Ectodermal cell (in vitro differentiated cells): ENCODE measurements at regions not wholly inside any gene's neighbourhood (a gene's known extent, or its start where the extent isn't known, plus 50 kb on each side); places are given as distances from the start of the nearest gene placed in this dataset.

Experiments
- H3K27ac ChIP-seq: 2 replicates; pipeline ENCODE4 v1.7.0; 2013; ENCODE audit warnings: mild to moderate bottlenecking, low read depth, low read length; ENCODE audit not compliant: insufficient read depth, poor library complexity, severe bottlenecking
- H3K27me3 ChIP-seq: 2 replicates; pipeline ENCODE4 v1.7.0; 2013; ENCODE audit warnings: mild to moderate bottlenecking, low read length; ENCODE audit not compliant: insufficient read depth, control insufficient read depth, poor library complexity, severe bottlenecking
- H3K36me3 ChIP-seq: one replicate; pipeline ENCODE4 v1.7.0; 2013; ENCODE audit warnings: low read length; ENCODE audit not compliant: control insufficient read depth, insufficient read depth
- H3K4me1 ChIP-seq: one replicate; pipeline ENCODE4 v1.7.0; 2013; ENCODE audit warnings: low read length; ENCODE audit not compliant: control insufficient read depth, insufficient read depth
- H3K4me3 ChIP-seq: 2 replicates; pipeline ENCODE4 v1.7.0; 2013; ENCODE audit warnings: low read depth, low read length, control low read depth; ENCODE audit not compliant: insufficient read depth
- H3K9me3 ChIP-seq: 2 replicates; pipeline ENCODE4 v1.7.0; 2013; ENCODE audit warnings: mild to moderate bottlenecking, low read length, moderate library complexity; ENCODE audit not compliant: control insufficient read depth
- WGBS, 2 experiments: methylation state at CpG; one replicate each; pipeline ENCODE4 v1.1.7; 2013; ENCODE audit warnings: missing lambda C conversion rate in 2 of 2; 5-methylcytosine and 5-hydroxymethylcytosine counted together

DNA sequence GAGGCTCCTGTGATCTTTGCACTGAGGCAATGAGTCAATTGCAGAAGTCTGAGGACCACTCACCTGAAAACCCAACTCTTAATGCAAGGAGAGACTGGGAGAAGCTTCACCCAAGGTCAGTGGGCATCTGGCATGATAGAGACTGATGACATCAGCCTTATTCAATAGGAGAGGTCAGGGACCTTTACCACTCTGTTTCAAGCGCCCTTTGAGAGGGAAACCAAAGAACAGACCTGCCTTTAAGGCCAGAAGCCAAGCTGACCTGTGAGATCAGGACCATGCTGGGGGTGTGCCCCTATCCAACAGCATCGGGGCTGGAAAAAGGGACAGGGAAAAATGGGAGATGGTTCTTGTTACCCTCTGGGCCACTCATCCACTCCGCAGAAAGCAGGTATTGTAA, 83.3 kb upstream of the FOXN3 start:
- 93 to 96% methylated on average over 3 of the region's 3 CpGs for WGBS, 2 experiments
- Histone ChIP-seq H3K27me3 (no peaks in the 10 kb centered on the region), H3K9me3 (no peaks in the 10 kb centered on the region)

GRCh38 chr14:89498878-89499277, 81.8 kb upstream of the FOXN3 start:
- WGBS, 2 experiments = 84 to 86% methylated on average over 7 of the region's 7 CpGs
- H3K4me3 ChIP-seq = no peak overlapping the region
- no peaks in the 10 kb centered on the region for H3K9me3 ChIP-seq
- H3K36me3 ChIP-seq = no peaks in the 10 kb centered on the region
- H3K27me3 ChIP-seq = no peaks in the 10 kb centered on the region
- H3K27ac ChIP-seq = no peak overlapping the region
- H3K4me1 ChIP-seq = no peaks in the 10 kb centered on the region

More for the DNA sequence above, 83.3 kb upstream of the FOXN3 start:
- Histone ChIP-seq H3K4me1 (no peaks in the 10 kb centered on the region), H3K4me3 (no peak overlapping the region), H3K36me3 (no peaks in the 10 kb centered on the region), H3K27ac (no peak overlapping the region)

GRCh38 chr14:89495718-89496117, 78.7 kb upstream of the FOXN3 start:
- Histone ChIP-seq H3K4me1 (no peaks in the 10 kb centered on the region), H3K4me3 (no peak overlapping the region), H3K27me3 (no peaks in the 10 kb centered on the region), H3K36me3 (no peaks in the 10 kb centered on the region), H3K9me3 (no peaks in the 10 kb centered on the region), H3K27ac (no peak overlapping the region)
- WGBS, 2 experiments = 84 to 88% methylated on average over 8 of the region's 8 CpGs

- Histone ChIP-seq H3K4me3 (no peak overlapping the region), H3K27me3 (no peaks in the 10 kb centered on the region), H3K4me1 (no peaks in the 10 kb centered on the region), H3K36me3 (no peaks in the 10 kb centered on the region), H3K9me3 (no peaks in the 10 kb centered on the region), H3K27ac (no peak overlapping the region)
- WGBS, 2 experiments = 89 to 91% methylated on average over 11 of the region's 11 CpGs
These were observed 77.0 kb upstream of the FOXN3 start for GRCh38 chr14:89493877-89494634.

DNA sequence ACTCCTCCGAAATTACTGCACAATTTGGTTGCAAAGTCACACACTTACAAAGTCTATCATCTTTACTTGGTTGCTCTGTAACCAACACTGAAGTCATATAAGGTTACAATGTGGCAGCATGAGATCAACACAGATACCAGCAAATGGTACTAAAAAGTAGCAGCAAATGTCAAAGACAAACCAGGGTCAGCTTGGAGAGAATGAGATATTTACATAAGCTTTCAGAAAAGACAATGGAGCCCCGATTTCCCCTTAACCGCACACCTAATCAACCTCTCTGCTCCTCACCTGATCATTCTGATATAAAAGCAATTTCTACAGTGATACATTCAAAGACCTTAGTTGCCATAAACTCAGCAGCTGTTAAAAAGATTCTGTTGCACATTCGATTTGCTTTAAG, 76.4 kb upstream of the FOXN3 start:
- H3K36me3 ChIP-seq = no peaks in the 10 kb centered on the region
- WGBS, 2 experiments = 81 to 83% methylated on average over 4 of the region's 4 CpGs
- H3K27ac ChIP-seq = no peak overlapping the region

DNA sequence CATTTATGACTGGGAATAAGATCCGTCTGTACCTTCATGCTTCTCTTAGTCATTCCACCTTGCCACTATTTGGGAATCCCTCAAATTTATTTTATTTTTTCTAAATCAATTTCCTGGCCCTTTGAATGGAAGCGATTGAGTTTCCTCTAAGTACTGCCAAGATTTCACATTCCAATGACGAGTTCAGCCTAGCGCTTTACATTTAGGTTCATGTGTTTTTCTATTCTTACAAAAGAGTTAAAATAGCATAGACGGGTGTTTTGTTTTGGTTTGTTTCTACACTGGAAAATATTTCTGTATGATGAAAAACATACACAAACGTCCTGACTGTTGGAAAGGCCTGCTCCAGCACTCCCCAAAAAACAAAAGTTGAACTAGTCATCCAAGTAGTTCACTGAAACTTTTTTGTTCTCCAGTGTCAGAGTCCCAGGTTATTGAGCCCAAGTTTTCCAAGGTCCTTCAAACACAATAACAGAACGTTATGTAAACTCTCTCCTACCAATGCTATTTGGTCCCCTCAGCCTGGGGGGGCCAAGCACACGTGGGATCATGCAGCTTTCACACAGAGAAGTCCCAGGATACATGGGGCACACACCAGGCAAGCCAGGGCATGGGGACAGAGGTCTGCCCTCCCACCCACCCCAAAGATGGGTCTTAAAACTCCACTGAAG, 74.8 kb upstream of the FOXN3 start:
- H3K4me3 ChIP-seq = no peak overlapping the region
- 92 to 93% methylated on average over 8 of the region's 8 CpGs for WGBS, 2 experiments
- no peaks in the 10 kb centered on the region for H3K27me3 ChIP-seq
- H3K36me3 ChIP-seq = no peaks in the 10 kb centered on the region
- no peaks in the 10 kb centered on the region for H3K9me3 ChIP-seq
- no peak overlapping the region for H3K27ac ChIP-seq
- H3K4me1 ChIP-seq = no peaks in the 10 kb centered on the region

More for the DNA sequence above, 76.4 kb upstream of the FOXN3 start:
- no peak overlapping the region for H3K4me3 ChIP-seq
- H3K9me3 ChIP-seq = no peaks in the 10 kb centered on the region
- H3K4me1 ChIP-seq = no peaks in the 10 kb centered on the region
- H3K27me3 ChIP-seq = no peaks in the 10 kb centered on the region

- Histone ChIP-seq H3K4me3 (no peak overlapping the region), H3K9me3 (no peaks in the 10 kb centered on the region), H3K36me3 (no peaks in the 10 kb centered on the region), H3K27me3 (no peaks in the 10 kb centered on the region), H3K27ac (no peak overlapping the region), H3K4me1 (no peaks in the 10 kb centered on the region)
- 91 to 94% methylated on average over 5 of the region's 5 CpGs for WGBS, 2 experiments
These were observed 73.4 kb upstream of the FOXN3 start for GRCh38 chr14:89490466-89490865.

DNA sequence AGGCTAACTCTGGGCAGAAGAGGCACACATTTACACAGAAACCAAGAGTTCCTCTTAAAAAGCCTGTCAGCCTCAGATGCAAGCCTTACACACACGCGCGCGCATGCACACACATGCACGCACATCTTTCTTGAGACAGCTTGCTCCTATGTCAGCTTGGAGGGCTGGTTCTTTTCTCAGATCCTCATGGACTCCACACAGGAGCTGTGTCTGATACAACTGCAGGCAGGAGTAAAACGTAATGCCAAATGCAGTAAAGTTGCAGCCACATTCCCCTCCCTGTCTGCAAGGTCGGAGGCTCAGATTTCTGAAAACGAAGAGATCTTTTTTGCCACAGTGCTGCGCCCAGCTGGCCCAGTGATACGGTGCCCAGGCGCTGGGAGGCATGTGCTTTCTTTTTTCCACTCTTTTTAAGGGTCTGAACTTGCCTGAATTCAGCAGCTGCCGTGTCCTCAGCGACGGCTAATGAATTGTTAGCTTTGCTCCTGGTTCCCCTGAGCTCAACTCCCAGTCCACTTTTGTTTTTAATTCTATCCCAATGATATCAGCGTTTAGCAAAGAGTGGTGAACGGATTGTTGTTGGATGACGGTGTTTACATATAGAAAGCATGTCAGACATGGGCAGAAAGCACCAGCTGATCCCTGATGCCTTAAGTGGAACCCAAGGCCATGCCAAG, 72.9 kb upstream of the FOXN3 start:
- no peak overlapping the region for H3K27ac ChIP-seq

GRCh38 chr14:89486961-89487360, 69.9 kb upstream of the FOXN3 start:
- H3K4me3 ChIP-seq = no peak overlapping the region

More for the DNA sequence above, 72.9 kb upstream of the FOXN3 start:
- no peaks in the 10 kb centered on the region for H3K9me3 ChIP-seq
- no peaks in the 10 kb centered on the region for H3K36me3 ChIP-seq
- no peaks in the 10 kb centered on the region for H3K27me3 ChIP-seq
- no peaks in the 10 kb centered on the region for H3K4me1 ChIP-seq
- no peak overlapping the region for H3K4me3 ChIP-seq
- WGBS, 2 experiments = 88% methylated on average over 17 of the region's 17 CpGs

GRCh38 chr14:89486505-89486904, 69.5 kb upstream of the FOXN3 start:
- H3K27ac ChIP-seq = no peak overlapping the region
- no peaks in the 10 kb centered on the region for H3K9me3 ChIP-seq
- WGBS, 2 experiments = 91 to 95% methylated on average over 8 of the region's 8 CpGs
- no peaks in the 10 kb centered on the region for H3K36me3 ChIP-seq
- H3K4me3 ChIP-seq = no peak overlapping the region
- no peaks in the 10 kb centered on the region for H3K27me3 ChIP-seq
- H3K4me1 ChIP-seq = no peaks in the 10 kb centered on the region

More at GRCh38 chr14:89486961-89487360, 69.9 kb upstream of the FOXN3 start:
- Histone ChIP-seq H3K27ac (no peak overlapping the region), H3K36me3 (no peaks in the 10 kb centered on the region), H3K9me3 (no peaks in the 10 kb centered on the region), H3K27me3 (no peaks in the 10 kb centered on the region), H3K4me1 (no peaks in the 10 kb centered on the region)
- WGBS, 2 experiments = 99% methylated on average over 8 of the region's 8 CpGs
